Stimulated activated CD4-positive, alpha-beta T cell treated with anti-CD3 and anti-CD28 coated beads, Interleukin-1b, Interleukin-23, amount 100 ng/mL, for 1 hour (primary cell): ENCODE measurements at regions not wholly inside any gene's neighbourhood (a gene's known extent, or its start where the extent isn't known, plus 50 kb on each side); places are given as distances from the start of the nearest gene placed in this dataset.
"Not testable (repeated sequence)": the region's sequence is repeated elsewhere in the genome, so short reads cannot be mapped to it uniquely, and the experiment has no call there.

Experiments used
- DNase-seq, 2 donors: peaks; one replicate each; pipeline ENCODE4 v3.0.0-alpha.2; 2020; ENCODE audit warnings: low read depth in 2 of 2

DNA sequence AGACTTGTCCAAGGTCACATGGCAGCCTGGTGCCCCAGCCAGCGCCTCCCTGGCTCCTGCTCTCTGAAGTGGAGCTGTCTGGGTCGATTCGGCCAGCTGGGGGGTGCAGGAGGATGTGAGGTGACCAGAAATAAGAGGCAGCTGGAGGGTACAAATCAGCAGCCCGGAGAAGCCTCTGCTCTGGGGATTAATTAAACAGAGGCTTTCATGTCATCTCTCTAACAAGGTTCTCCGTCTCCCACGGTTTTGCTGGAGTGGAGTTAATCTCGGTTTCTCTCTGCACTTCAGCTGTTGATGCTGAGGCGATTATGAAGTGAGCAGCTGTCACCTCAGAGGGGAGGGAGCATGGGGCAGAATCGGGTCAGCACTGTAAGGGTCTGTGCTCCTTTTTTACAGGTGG is 236.8 kb downstream of the TLE3 start:
- no peak for DNase-seq

DNA sequence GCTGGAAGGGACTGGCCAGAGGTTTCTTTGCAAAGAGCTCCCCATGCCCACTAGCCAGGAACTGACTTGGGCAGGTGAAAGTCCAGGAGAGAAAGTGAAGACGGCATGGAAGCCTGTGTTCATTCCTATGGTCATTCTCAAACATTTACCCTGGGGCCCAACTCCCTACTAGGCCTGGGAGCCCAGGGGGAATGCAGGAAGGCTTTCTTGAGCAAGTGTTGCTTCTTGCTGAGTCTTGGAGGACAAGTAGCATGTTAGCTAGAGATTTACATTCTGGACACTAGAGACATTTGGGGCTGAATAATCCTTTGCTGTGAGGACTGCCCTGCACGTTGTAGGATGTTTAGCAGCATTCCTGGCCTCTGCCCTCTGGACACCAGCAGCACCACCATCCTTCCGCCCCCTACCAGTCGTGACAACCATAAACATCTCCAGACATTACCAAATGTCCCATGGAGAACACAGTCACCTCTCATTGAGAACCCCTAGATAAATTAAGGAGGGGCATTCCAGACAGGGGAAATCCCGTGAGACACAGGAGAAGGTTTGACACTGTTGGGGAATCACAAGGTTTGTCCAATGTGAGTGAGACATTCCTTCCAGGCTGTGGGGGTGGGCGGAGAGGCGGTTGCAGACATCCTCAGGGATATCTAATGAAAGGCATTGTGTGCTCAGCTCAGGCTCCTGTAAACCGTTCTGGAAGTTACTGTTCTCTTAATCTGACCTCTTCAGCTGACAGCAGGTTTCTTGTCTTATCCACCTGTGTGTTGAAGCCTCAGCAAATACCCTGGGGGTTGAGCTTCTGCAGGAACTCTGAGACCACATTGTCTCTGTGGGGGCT is 236.2 kb downstream of the TLE3 start:
- DNase-seq = no peak

DNA sequence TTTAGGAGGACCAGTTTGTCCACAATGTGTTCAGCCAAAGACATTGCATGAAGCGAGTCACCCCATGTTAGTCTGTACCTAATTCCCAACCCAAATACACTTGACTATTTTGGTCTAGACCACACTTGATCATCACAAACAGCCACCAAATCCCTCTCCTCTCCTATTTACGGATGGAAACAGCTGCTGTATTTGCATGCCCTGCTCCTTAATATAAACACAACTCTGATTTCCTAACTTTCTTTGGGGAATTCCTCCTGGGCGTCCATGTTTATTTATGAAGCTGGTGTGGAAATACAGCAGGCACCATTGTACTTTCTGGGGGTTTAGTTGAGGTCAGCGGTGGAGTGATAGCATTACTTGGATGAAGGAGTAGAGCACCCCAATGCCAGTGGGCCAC is 235.2 kb downstream of the TLE3 start:
- no peak for DNase-seq

DNA sequence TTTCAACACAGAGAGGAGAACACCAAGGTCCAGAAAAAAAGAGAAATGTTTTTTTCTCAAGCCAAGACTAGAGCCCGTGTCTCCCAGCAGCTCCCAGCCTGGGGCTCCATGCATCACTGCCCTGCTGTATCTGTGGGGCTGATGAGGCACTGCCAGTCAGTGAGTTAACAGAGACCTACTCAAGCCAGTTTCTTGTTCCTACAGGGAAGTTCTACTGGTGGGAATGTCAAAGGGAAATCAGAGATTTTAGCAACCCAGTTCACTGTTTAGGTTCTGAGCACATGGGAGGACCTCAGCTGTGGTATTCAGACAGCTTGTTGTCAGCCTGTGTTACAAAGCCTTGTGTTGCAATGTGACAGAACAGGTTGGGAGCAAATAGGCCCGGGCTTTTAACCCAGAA is 234.3 kb downstream of the TLE3 start:
- DNase-seq = no peak

DNA sequence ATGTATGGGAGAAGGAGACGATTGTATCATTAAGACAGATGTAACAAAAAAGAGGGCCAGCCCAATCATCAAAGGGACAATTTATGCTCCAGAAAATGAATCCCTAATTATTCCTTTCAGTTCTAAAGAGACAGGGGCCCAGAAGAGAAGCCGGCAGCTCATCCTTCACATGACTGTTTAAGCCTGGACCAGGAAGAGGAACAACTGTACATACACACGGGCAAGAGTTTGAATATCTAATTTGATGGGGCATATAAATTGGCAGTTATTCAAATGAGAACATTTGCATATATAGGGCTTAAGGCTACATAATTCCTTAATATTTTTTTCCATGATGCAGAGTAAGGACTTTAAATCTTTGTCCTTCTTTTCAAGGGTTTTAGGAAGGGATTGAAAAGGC is 232.3 kb downstream of the TLE3 start:
- DNase-seq = no peak

DNA sequence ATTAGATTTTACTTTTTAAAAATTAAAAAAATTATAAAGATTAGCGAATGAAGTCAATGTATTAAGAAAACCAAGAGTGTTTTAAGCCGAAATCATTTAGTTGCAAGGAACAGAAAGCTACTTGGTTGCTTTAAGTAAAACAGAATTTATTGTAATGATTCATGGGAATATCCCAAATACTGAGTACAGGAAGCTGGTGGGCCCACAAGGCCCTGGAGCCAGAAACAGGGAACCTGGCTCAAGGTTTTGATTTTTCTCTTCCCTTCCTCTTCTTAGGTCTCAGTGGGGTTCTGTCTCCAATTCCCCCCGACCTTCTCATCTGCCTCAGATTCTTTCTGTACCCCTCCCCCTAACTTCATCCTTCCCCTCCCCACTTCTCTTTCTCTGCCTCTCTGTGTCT is 229.0 kb downstream of the TLE3 start:
- no peak for DNase-seq

DNA sequence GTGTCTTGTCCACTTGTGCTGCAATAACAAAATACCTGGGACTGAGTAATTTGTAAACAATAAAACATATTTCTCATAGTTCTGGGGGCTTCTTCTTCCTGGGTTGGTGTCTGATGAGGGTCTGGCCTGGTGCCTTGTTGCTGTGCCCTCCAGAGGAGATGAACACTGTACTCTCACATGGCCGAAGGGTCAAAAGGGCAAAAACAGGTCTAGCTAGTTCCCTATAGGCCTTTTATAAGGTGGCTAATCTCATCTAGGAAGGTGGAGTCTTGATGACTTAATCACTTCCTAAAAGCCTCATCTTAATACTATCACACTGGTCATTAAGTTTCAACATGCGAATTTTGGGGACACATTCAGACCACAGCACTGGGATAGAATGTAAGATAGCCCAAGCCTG is 228.4 kb downstream of the TLE3 start:
- no peak for DNase-seq

DNA sequence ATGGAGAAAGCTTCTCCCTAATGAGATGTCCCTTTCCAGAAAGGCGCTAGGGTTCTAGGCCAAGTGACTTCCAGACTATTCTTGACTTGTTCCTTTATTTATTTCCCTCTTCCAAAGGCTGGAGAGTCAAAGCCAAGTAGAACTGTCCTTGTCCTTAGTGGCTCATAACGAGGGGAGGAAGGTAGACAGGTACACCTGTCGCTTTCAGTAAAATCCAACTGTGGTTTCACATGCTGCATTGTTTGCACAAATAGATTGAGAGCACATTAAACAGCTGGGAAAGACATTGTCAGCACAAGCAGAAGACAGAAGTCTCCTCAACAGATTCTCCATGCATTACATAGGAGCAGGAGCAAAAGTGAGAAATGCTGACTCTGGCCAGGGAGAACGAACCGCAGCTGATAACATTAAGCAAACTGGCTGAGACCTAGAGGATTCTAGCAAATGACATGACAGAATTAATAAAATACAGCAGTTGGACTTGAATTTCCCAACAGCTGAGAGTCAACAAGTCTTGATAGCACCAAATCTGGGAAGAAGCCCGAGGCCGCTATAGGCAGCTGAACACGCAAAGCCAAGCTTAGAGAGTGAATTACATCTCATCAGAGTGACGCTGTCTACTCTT is 227.7 kb downstream of the TLE3 start:
- no peak for DNase-seq

DNA sequence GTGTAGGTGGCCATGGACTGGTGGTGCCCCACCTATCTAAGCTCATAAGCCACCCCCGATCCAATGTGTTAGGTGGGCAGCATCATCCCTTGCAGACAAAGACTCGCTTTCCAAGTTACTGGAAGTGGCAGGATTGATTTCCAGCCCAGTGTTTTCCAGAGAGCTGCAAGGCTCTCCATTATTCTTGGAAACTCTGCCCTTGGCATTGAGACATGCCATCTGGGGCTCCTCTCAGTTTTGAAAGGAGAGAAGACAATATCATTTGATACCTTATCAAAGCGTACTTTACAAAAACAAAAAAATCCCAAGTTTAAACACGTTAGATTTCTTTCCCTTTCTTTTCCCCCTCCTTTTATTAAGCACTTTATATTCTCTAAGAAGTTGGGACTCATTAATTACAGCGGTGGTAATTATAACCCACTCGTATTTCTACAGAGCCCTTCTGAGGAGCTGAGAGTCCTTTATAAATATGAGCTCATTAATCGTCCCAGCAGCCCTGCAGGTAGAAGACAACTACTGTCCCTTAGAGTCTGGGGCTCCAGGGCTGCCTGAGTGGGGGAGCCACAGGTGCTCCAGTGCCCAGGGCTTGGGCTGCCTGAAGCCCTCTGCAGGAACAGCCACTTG is 226.1 kb downstream of the TLE3 start:
- DNase-seq = no peak

DNA sequence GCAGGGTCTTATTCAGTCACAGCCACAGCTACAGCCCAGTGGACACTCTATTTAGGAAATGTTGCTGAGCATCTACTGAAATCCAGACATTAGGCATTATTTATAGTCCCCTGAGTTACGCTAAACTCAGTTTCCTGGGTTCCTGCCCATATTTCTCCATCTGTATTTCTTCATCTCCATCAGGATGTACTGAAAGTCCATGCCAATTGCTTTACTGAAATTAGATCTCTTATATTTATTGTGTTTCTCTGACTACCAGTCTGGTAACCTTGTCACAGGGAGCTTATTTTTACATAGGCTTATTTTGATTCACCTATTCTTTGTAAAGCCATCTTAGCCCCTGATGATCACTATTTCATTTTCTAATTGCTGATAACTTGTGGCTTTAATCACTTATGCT is 223.9 kb downstream of the TLE3 start:
- DNase-seq = no peak

DNA sequence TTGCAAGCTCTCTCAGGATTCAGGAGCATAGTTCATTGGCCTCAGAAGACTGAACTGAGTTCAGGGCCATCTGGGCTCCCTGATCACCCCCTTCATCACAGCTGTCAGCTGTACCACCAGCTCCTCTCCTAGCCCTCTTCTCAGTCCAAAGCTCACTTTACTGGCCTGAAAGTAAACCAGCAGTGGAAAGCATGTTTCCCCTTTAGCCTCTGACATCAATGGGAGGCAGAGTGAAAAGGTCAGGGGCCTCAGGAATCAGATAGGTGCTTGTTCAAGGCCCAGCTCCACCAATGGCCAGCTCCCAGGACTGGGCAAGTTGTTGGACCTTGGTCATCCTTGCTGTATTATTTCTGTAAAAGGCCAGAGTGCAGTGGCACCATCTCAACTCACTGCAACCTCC is 223.4 kb downstream of the TLE3 start:
- DNase-seq = no peak

DNA sequence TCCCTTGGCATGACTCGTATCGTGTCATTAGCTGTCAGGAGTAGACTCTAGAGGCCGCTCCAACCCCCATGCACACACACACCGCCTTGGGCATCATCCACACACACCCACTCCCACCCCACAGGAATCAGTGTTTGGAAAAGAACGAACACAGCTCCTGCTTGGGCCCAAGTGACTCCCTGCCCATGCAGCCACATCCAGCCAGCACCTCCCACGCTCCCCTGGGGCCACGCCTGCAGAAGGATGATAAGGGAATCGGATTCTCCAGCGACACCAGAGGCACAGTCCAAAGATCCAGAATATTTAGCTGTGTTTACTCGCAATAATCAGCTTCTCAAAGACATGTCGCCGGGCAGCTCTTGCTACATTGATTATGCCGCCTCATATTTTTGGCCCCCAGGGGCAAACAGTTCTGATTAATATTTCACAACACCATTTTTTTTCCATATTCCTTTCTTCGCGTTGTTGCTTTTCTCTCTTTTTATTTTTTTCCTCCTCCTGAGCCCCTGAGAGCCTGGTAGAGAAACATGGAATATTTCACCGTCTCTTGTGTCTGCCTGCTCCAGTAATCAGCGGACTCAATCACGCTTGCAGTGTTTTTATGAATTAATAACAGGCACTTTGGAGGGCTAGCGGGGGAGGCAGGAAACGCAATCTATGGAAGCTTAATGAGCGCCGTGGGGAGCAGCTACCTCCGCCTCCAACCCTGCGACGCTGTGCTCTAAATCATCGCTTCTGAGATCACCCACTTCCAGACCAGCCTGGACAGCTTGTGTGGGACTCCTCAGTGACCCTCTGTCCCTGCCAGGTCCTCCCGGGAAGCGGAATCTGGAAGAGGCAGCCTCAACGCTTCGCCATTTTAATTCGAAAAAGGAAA is 221.4 kb downstream of the TLE3 start:
- no peak for DNase-seq

DNA sequence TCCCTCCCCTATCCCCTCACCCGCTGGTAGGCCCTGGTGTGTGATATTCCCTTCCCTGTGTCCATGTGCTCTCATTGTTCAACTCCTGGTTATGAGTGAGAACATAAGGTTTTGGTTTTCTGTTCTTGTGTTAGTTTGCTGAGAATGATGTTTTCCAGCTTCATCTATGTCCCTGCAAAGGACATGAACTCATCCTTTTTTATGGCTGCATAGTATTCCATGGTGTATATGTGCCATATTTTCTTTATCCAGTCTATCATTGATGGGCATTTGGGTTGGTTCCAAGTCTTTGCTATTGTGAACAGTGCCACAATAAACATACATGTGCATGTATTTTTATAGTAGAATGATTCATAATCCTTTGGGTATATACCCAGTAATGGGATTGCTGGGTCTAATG is 217.8 kb downstream of the TLE3 start:
- DNase-seq = not testable (repeated sequence)

DNA sequence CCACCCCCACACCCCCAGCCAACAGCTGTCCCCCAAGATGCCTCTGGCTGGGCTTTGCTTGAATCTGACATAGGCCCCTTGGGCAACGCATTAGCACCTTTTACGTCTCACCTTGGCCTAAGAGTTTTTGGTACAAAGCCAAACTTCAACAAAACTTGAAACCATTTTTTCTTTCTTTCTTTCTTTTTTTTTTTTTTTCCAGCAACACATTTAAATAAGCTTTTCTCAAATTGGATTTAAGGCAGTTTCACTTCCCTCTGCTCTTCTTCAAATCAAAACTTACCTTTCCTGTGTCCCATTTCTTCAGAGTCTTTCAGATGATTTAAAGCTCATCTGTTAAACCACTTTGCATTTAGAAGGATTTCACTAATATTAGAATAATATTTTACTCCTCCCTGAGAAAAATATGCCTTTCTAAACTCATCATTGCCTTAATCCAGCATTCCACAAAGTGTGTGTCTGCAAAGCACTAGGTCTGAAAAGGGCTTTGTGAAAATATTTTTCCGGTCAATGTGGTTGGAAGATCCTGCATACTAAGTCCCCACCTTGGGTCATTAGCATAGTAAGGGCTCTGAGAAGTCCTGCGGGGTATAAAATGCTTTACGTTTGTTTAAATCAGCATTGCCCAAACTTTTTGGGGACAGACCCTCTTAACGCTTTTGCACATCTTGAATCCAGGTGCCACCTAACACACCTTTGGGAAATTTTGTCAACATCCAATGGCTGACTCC is 217.0 kb downstream of the TLE3 start:
- DNase-seq = no peak

DNA sequence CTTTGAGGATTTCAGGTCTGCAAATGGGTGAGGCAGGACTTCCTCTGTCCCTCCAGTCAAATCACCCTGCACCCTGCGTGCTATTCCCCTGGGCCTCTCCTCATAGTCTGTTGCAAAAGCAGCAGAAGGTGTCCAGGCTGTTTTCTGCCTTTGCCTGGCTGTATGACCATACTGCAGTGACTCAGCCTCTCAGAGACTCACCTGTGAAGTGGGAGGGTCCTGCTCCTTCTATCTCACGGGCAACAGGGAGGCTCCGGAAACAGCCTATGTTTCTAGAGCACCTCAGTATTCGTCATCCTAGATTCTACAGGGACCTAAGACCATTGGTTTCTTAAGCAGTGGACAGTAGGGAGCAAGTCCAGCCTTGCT is 216.4 kb downstream of the TLE3 start:
- no peak for DNase-seq

DNA sequence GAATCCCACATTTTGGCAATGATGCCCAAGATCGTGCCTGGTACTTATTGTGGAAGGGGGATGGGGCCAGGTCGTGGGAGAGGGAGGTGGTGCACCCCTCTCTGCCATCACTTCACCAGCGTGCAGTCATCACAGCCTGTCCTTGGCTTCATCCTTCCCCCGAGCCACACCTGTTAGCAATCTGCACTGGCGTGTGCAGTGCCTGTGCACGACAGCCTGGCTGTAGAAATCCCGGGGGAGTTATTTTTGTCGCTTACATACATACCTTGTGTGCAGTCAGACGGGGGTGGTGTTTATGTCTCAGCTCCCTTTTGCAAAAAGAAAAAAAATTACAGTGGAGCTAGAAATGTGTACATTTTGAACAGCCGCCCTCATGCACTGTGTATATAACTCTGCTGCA is 216.0 kb downstream of the TLE3 start:
- DNase-seq = no peak

DNA sequence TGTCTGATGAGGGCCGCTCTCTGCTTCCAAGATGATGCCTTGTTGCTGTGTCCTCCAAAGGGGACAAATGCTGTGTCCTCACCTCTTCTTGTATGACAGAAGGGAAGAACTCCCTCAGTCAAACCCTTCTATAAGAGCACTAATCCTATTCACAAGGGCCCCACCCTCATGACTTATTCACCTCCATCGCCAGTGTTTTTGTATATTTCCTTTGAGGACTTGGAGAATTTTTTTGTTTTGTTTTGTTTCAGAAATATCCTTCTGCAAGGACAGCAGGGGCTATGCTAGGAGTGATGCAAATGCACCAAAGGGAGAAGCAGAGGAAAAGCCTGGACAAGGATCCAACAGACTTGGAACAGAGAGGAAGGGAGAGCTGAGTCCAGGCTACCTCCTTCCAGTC is 214.4 kb downstream of the TLE3 start:
- DNase-seq = no peak

DNA sequence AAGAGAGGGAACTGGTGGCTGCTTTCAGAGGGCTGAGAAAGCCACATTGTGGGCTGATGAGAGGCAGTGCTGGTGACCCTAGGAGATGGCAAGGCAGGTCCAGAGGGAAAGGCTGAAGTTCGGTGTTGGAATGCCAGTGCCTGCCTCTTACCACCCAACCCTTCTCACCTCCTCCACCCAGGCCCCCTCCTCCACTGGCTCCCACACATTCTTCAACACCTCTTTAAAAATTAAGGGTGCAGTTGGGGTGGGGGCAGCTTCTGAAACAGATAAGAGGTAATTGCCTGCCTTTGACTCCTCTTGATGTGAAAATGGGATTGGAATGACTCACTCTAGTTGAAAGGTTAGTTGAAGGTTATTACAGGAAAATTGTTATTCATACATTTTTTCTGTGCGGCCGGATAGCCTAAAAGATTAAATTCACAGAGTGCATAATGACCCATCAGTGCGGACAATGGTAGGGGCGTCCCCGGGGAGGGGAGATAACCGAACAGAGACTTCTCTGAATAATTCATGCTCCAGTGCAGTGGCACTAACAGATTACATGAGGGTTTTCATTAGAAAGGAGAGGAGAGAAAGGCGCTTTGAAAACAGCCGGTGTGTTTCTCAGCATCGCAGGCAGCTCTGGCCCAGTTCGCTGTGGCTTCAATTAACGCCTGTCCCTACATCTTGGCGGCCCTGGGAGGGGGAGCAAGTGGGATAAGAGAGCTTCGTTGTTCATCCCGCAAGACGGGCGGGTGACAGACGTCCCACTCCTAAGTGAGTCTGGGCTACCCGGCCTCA is 212.4 kb downstream of the TLE3 start:
- no peak for DNase-seq

DNA sequence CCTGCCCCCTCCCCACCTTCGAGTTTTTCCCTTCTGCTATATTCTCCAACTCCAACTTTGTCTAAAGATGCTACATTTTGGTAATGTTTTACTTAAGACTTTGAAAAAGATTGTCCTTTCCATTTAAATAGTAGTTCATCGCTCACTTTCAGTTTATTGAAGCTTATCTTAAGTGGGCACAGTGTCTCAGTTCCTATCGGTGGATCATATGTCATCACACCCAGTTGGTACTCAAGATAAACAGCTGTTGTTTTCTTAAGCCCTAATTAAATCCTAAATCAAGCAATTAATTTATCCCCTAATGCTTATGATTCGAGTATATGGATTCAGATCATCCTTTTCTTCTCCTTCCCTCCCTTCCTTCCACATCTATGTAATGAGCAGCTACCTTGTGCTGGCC is 210.7 kb downstream of the TLE3 start:
- DNase-seq = no peak

DNA sequence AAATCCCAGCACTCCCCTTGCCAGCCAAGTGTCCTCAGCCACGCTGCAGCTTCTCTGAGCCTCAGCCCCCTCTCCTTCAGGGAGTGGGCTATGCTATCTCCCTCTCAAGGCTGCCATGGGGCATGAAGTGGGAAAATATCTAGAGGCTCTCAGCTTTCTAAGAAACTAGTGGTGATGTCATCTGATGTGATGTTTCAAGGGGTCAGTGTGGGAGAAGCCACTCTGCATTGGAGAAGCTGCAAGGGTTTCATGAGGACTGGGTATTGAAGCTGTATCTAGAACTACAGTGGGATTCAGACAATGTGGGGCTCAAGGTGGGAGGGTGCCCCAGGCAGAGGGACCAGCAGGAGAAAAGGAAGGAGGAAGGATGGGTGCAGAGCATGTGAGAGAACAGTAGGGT is 210.2 kb downstream of the TLE3 start:
- DNase-seq = no peak

DNA sequence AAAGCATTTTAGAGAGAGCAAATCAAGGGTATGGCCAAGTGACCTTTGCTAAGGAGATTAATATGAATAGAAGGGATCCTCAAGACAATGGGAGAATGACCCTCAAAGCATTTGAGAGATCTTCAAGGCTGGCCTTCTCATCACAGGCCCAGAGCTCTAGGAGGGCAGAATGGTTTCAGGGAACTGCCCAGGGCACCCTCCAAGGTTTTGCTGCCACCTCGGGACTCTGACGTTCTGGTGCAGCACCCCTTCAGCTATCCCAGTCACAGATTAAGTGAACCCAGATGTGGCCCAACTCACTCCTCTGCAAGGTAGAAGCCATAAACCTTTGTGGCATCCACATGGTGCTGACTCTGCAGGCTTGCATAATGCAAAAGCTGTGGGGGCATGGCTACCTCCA is 209.3 kb downstream of the TLE3 start:
- no peak for DNase-seq
